IPS-18a (cell line): ENCODE measurements at regions not wholly inside any gene's neighbourhood (a gene's known extent, or its start where the extent isn't known, plus 50 kb on each side); places are given as distances from the start of the nearest gene placed in this dataset.
"Not testable (repeated sequence)": the region's sequence is repeated elsewhere in the genome, so short reads cannot be mapped to it uniquely, and the experiment has no call there.

Source experiments
- H3K27ac ChIP-seq: one replicate; pipeline ENCODE4 v1.5.1; 2013; ENCODE audit warnings: low read length
- H3K27me3 ChIP-seq: one replicate; pipeline ENCODE4 v1.6.1; 2013; ENCODE audit warnings: mild to moderate bottlenecking, low read length; ENCODE audit not compliant: control insufficient read depth, insufficient read depth
- H3K36me3 ChIP-seq: one replicate; pipeline ENCODE4 v1.6.1; 2013; ENCODE audit warnings: low read depth, low read length; ENCODE audit not compliant: control insufficient read depth
- H3K4me1 ChIP-seq: one replicate; pipeline ENCODE4 v1.6.1; 2013; ENCODE audit warnings: low read depth, low read length; ENCODE audit not compliant: control insufficient read depth
- H3K4me3 ChIP-seq: one replicate; pipeline ENCODE4 v1.5.1; 2013; ENCODE audit warnings: low read length
- H3K9ac ChIP-seq: one replicate; pipeline ENCODE4 v1.6.1; 2013; ENCODE audit warnings: mild to moderate bottlenecking, low read length, moderate library complexity
- H3K9me3 ChIP-seq: one replicate; pipeline ENCODE4 v1.6.1; 2013; ENCODE audit warnings: low read depth, low read length; ENCODE audit not compliant: control insufficient read depth

DNA sequence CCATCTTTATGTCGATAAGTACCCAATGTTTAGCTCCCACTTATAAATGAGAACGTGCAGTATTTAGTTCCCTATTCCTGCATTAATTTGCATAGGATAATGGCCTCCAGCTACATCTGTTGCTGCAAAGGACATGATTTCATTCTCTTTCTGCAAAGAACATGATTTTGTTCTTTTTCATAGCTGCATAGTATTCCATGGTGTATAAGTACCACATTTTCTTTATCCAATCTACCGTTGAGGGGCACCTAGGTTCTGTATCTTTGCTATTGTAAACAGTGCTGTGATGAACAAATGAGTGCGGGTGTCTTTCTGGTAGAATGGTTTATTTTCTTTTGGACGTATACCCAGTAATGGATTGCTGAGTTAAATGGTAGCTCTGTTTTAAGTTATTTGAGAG lies 63.0 kb downstream of the HLX start:
- no peak overlapping the region for H3K4me3 ChIP-seq
- no peaks in the 10 kb centered on the region for H3K27me3 ChIP-seq
- H3K4me1 ChIP-seq, result no peaks in the 10 kb centered on the region
- no peaks in the 10 kb centered on the region for H3K9me3 ChIP-seq
- no peak overlapping the region for H3K27ac ChIP-seq
- H3K9ac ChIP-seq, result no peak overlapping the region
- no peaks in the 10 kb centered on the region for H3K36me3 ChIP-seq

DNA sequence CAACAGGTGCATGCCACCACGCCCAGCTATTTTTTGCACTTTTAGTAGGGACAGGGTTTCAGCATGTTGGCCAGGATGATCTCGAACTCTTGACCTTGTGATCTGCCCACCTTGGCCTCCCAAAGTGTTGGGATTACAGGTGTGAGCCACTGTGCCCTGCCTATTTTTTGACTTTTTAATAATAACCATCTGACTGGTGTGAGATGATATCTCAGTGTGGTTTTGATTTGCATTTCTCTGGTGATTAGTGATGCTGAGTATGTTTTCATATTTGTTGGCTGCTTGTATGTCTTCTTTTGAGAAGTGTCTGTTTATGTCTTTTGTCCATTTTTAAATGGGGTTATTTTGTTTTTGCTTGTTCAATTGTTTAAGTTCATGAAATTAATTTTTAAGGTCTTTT lies 63.7 kb downstream of the HLX start:
- H3K4me1 ChIP-seq, H3K27ac ChIP-seq, H3K9ac ChIP-seq, H3K36me3 ChIP-seq, H3K9me3 ChIP-seq, H3K27me3 ChIP-seq, H3K4me3 ChIP-seq: not testable (repeated sequence)

DNA sequence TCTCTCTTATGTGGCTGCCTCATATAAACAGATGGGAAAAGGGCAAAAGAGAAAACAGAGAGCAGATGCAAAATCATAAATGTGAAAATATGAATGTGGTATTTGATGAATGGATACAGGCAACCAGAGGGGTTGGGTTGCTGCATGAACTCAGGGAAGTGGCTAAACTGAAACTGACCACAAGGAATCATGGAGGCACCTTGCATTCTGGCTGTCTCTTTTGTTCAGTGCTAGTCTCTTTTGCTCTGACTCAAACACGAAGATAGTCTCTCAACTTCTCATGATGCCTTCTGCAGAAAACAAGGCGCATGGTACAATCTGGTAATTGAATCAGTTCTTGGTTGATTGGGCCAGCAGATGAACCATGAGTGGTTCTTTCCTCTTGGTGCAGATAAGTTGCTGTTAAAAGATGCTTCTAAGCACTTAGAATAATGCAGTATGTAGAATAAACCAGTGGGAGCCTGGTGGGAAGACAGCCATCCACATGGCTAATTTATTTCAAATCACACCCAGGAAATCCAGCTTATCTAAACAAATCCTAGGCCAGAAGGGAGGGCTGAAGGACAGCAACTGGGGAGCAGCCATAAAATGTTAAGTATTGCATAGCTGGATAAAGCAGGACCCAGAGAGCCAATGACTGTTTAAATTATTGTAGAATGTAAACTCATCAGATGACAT lies 64.2 kb downstream of the HLX start:
- Histone ChIP-seq H3K36me3 (no peaks in the 10 kb centered on the region), H3K9me3 (no peaks in the 10 kb centered on the region), H3K9ac (no peak overlapping the region), H3K27me3 (no peaks in the 10 kb centered on the region), H3K4me3 (no peak overlapping the region), H3K4me1 (no peaks in the 10 kb centered on the region), H3K27ac (no peak overlapping the region)

DNA sequence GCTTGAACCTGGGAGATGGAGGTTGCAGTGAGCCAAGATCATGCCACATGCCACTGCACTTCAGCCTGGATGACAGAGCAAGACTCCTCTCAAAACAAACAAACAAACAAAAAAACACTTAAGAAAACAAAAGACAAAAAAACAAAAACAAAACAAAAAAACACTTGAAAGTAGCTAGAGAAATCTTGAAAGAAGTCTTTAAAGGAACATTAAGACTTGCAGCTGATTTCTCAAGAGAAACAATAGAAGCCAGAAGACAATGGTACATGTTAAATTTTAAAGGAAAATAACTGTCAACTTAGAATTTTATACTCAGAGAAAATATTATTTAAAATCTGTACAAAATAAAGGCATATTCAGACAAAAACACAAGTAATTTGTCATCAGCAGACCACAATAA lies 71.3 kb downstream of the HLX start:
- Histone ChIP-seq H3K4me3 (no peak overlapping the region), H3K36me3 (no peaks in the 10 kb centered on the region), H3K9ac (no peak overlapping the region), H3K27ac (no peak overlapping the region), H3K27me3 (no peaks in the 10 kb centered on the region), H3K9me3 (peaks cover 9% of the 10 kb centered on the region), H3K4me1 (no peaks in the 10 kb centered on the region)

DNA sequence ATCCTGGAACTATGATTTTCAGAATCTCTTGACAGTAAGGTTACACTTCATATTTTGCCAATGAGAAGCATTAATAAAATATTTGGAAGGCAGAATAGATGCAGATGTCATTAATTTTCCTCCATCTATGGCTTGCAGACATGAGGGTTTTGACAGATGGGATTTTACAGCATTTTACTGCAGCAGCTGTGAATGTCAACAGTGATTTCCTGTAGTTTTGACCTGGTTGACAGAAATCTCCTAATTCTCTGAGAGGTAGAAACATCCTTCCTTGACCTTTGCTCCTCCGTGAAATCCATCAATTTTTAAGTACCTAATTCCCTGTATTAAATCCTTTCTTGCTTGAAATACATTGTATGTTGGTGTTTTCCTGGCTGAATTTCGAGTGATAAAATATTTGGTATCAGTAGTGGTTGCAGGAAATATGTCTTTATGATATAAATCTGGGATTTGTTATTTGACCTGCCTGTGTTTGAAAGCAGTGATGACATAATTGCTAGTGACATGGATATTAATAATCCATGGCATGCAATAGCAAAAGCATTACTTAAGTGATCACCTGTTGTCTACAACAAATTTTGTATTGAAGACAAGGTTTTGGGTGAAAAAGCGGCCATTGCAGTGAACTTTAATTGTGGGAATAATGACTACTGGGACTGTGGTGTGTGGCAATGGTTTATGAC lies 73.9 kb downstream of the HLX start:
- no peak overlapping the region for H3K9ac ChIP-seq

DNA sequence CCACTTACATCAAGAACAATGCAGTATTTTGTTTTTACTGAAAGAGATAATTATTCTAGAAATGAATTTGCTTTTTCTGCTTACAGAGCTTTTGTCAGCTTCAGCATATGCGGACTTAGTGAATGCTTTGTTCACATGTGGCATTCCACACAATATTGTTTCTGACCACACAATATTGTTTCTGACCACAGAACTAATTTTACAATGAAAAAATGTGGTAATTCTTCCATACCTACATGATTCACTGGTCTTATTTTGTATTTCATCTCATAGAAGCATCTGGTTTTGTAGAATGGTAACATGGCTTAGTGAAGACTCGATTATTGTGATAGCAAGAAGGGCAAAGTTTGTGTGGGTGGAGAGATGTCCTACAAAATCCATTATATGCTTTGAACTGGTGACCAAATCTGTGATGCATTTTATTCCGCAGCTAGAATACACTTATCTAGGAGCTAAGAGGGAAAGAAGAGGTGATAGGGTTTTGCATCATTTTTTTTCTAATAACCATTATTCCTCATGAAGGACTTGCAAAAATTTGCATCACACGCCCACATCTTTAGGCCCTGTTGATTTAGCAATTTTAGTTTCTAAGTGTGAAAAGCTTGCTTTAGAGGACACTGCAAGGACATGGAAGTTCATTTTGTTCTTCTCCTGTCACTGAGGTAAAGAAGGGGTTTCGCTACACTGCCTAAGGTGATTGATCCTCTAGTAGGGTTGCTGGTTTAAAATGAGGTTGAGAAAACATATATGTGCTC lies 75.3 kb downstream of the HLX start:
- Histone ChIP-seq H3K27me3 (no peaks in the 10 kb centered on the region), H3K36me3 (no peaks in the 10 kb centered on the region), H3K4me1 (no peaks in the 10 kb centered on the region), H3K9ac (no peak overlapping the region), H3K4me3 (no peak overlapping the region), H3K27ac (no peak overlapping the region), H3K9me3 (peaks cover 9% of the 10 kb centered on the region)

More for the DNA sequence above, 73.9 kb downstream of the HLX start:
- Histone ChIP-seq H3K36me3 (no peaks in the 10 kb centered on the region), H3K9me3 (peaks cover 9% of the 10 kb centered on the region), H3K4me3 (no peak overlapping the region), H3K27ac (no peak overlapping the region), H3K27me3 (no peaks in the 10 kb centered on the region), H3K4me1 (no peaks in the 10 kb centered on the region)

DNA sequence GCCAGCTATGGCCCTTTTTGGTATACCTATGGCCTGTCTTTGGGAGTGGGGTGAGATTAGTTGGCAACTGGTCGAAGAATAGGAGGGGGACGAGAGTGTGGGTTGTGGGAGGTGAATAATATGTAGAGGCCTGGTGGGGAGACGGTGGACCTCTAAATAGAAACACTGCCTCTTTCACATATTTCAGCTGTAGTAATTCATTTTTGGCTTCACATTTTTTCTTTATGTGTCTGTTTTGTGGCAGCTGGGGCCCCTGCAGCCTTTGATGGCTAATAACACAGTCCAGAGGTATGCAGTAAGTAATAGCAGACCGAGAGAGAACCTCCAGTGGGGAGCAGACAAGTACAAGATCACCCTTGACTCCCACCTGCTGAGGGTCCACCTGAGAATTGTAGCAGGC lies 75.9 kb downstream of the HLX start:
- Histone ChIP-seq H3K27me3 (no peaks in the 10 kb centered on the region), H3K9me3 (peaks cover 5% of the 10 kb centered on the region), H3K36me3 (no peaks in the 10 kb centered on the region), H3K9ac (no peak overlapping the region), H3K27ac (no peak overlapping the region), H3K4me3 (no peak overlapping the region), H3K4me1 (no peaks in the 10 kb centered on the region)

DNA sequence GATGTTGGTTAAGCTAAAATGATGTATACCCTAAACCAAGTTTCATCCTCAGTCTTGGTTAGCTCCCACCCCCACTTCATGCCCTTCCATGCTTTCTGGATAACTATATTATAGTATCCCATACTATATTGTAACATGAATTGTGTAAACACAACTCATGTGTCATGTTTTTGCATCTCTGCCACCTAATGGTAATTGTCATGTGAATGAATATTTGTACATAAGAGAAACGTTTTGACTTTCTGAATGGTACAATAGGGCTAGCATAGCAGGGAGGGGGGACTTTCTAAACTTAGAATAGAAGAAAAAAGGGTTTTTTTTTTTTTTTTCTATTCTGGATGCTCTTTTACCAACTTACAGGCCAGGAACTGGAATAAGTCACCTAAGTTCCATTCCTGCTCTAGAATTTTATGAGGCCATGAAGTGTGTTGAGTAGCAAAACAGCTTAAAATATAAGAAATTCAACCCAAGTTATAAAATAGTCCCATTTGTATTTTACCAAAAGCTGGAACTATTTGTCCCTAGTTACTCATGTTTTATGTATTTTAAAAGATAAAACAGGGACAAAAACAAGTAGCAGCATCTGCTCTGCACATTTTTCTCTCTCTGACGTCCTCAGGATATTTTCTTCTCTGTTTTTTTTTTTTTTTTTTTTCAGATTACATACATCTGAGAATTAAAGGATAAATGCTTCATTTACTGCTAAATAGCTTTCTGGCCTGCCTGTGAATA lies 77.4 kb downstream of the HLX start:
- Histone ChIP-seq H3K9ac (no peak overlapping the region), H3K4me3 (no peak overlapping the region), H3K4me1 (no peaks in the 10 kb centered on the region), H3K27me3 (no peaks in the 10 kb centered on the region), H3K36me3 (no peaks in the 10 kb centered on the region), H3K27ac (no peak overlapping the region), H3K9me3 (no peaks in the 10 kb centered on the region)

DNA sequence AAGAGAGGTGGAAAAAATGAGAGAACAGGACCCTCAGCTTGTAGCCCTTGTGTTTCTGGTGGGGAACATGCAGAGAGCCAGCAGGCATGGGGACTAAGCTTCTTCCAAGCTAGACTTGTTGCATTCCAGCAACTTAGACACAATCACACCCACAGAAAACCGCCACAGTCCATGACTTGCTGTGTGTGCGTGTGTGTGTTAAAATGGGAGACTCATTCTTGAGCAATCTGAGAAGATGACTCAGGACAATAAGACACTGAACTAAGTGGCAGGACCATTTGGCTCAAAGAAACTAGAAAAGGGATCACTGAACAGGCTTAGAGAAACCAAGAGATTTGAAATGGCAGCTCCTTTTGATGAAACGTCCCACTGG lies 78.0 kb downstream of the HLX start:
- Histone ChIP-seq H3K36me3 (no peaks in the 10 kb centered on the region), H3K27me3 (no peaks in the 10 kb centered on the region), H3K4me3 (no peak overlapping the region), H3K4me1 (no peaks in the 10 kb centered on the region), H3K9ac (no peak overlapping the region), H3K9me3 (no peaks in the 10 kb centered on the region), H3K27ac (no peak overlapping the region)

DNA sequence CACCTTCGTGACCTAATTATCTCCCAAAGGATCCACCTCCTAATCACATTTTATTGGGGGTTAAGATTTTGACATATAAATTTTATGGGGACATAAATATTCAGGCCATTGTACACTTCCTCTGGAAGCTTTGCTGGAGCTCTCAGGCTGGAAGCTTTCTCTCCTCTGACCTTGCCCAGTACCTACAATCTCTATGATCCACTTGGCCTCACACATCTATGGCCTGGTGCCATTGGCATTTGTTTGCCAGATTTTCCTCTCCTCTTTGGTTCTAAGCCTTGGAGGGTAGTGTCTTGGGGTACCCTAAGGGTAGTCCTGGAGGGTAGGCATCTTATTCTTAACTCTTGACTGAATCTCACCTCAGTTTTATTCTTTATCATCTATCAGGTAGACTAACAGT lies 79.0 kb downstream of the HLX start:
- Histone ChIP-seq H3K36me3 (no peaks in the 10 kb centered on the region), H3K27me3 (no peaks in the 10 kb centered on the region), H3K27ac (no peak overlapping the region), H3K4me3 (no peak overlapping the region), H3K4me1 (no peaks in the 10 kb centered on the region), H3K9me3 (no peaks in the 10 kb centered on the region), H3K9ac (no peak overlapping the region)

DNA sequence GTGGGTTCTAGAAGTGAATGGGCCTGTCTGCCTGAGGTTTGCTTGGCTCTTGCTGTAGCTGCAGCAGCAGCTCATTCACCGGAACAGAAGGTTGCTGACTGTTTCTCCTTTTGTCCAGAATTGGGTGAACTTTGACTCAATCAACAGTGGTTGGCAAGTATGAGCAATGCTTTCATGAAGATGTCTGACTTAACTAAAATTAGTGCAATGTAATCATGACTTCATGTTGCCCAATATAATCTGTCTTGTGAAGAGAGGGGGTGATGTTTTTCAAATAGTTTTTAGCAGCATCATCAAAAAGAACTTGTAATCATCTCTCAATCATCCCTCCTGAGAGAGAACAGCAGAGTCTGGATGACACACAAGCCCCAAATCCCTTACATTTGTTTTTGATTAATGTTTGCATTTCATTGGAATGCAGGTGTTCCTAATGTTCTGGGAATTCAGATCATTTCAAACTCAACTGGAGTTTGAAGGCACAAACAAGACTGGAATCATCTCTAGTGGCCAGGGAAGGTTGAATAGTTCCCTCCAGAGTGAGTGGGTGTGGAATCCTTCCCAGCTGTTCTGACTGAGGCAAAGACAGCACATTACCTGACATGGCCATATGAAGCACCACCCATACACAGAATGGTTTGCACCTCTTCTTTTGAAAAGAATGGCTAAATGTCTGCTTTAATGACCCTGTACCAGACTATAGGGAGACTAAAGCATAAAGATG lies 82.9 kb downstream of the HLX start:
- H3K27ac ChIP-seq, result no peak overlapping the region
- H3K36me3 ChIP-seq, result no peaks in the 10 kb centered on the region
- H3K9me3 ChIP-seq, result no peaks in the 10 kb centered on the region
- H3K4me3 ChIP-seq, result no peak overlapping the region
- H3K27me3 ChIP-seq, result no peaks in the 10 kb centered on the region
- no peak overlapping the region for H3K9ac ChIP-seq
- H3K4me1 ChIP-seq, result no peaks in the 10 kb centered on the region
